ENCODE measurements at regions not wholly inside any gene's neighbourhood (a gene's known extent, or its start where the extent isn't known, plus 50 kb on each side); places are given as distances from the start of the nearest gene placed in this dataset.
"Not testable (repeated sequence)": the region's sequence is repeated elsewhere in the genome, so short reads cannot be mapped to it uniquely, and the experiment has no call there.

GRCh38 chr6:150764334-150765066 is 101.0 kb upstream of the MTHFD1L start:
- Mint-ChIP-seq H3K27me3 (peaks cover 6 to 9% of the 10 kb centered on the region in 2 donors), H3K9me3 (no peaks in the 10 kb centered on the region), H3K4me1 (ENCODE audit: low read depth in 2 of 2) (no peaks in the 10 kb centered on the region), H3K4me3 (no peak overlapping the region), H3K36me3 (no peaks in the 10 kb centered on the region), H3K27ac (no peak overlapping the region)
- no peak for ATAC-seq
- no peak for DNase-seq (ENCODE audit: low spot score)

GRCh38 chr6:150765067-150765764 is 100.3 kb upstream of the MTHFD1L start:
- H3K36me3 Mint-ChIP-seq: no peaks in the 10 kb centered on the region
- no peak overlapping the region for H3K4me3 Mint-ChIP-seq
- H3K9me3 Mint-ChIP-seq: no peaks in the 10 kb centered on the region
- no peaks in the 10 kb centered on the region for H3K4me1 Mint-ChIP-seq (ENCODE audit: low read depth in 2 of 2)
- peaks cover 6 to 9% of the 10 kb centered on the region in 2 donors for H3K27me3 Mint-ChIP-seq
- ATAC-seq (no peak), DNase-seq (ENCODE audit: low spot score) (no peak)
- no peak overlapping the region for H3K27ac Mint-ChIP-seq

GRCh38 chr6:150766201-150766997 is 99.1 kb upstream of the MTHFD1L start:
- H3K4me1 Mint-ChIP-seq (ENCODE audit: low read depth in 2 of 2): no peaks in the 10 kb centered on the region
- no peaks in the 10 kb centered on the region for H3K9me3 Mint-ChIP-seq
- DNase-seq (ENCODE audit: low spot score) (no peak), ATAC-seq (no peak)
- no peaks in the 10 kb centered on the region for H3K36me3 Mint-ChIP-seq
- H3K27ac Mint-ChIP-seq: no peak overlapping the region
- peaks cover 6 to 9% of the 10 kb centered on the region in 2 donors for H3K27me3 Mint-ChIP-seq
- no peak overlapping the region for H3K4me3 Mint-ChIP-seq

GRCh38 chr6:150767161-150767560 is 98.3 kb upstream of the MTHFD1L start:
- DNase-seq (ENCODE audit: low spot score) (no peak), ATAC-seq (no peak)
- Mint-ChIP-seq H3K27me3 (peaks cover 6% of the 10 kb centered on the region in 2 donors), H3K4me1 (ENCODE audit: low read depth in 2 of 2) (no peaks in the 10 kb centered on the region), H3K9me3 (no peaks in the 10 kb centered on the region), H3K27ac (no peak overlapping the region), H3K4me3 (no peak overlapping the region), H3K36me3 (no peaks in the 10 kb centered on the region)

GRCh38 chr6:150767571-150768018 is 97.9 kb upstream of the MTHFD1L start:
- no peaks in the 10 kb centered on the region for H3K9me3 Mint-ChIP-seq
- H3K27ac Mint-ChIP-seq: no peak overlapping the region
- no peaks in the 10 kb centered on the region for H3K36me3 Mint-ChIP-seq
- H3K4me3 Mint-ChIP-seq: no peak overlapping the region
- peaks cover 6 to 7% of the 10 kb centered on the region in 2 donors for H3K27me3 Mint-ChIP-seq
- no peak for DNase-seq (ENCODE audit: low spot score)
- no peak for ATAC-seq
- no peaks in the 10 kb centered on the region for H3K4me1 Mint-ChIP-seq (ENCODE audit: low read depth in 2 of 2)

- Mint-ChIP-seq H3K27me3 (peaks cover 0 to 5% of the 10 kb centered on the region in 2 donors), H3K4me3 (no peak overlapping the region), H3K9me3 (no peaks in the 10 kb centered on the region), H3K4me1 (ENCODE audit: low read depth in 2 of 2) (no peaks in the 10 kb centered on the region), H3K36me3 (no peaks in the 10 kb centered on the region), H3K27ac (no peak overlapping the region)
- ATAC-seq: no peak
- no peak for DNase-seq (ENCODE audit: low spot score)
Observed at GRCh38 chr6:150770637-150771036, 94.9 kb upstream of the MTHFD1L start.

GRCh38 chr6:150773969-150774368 is 91.5 kb upstream of the MTHFD1L start:
- H3K4me1 Mint-ChIP-seq (ENCODE audit: low read depth in 2 of 2): peaks cover 0 to 3% of the 10 kb centered on the region in 2 donors

GRCh38 chr6:150775415-150776203 is 89.9 kb upstream of the MTHFD1L start:
- ATAC-seq: no peak
- Mint-ChIP-seq H3K27me3 (peaks cover 0 to 6% of the 10 kb centered on the region in 2 donors), H3K4me1 (ENCODE audit: low read depth in 2 of 2) (peaks cover 0 to 3% of the 10 kb centered on the region in 2 donors), H3K4me3 (no peak overlapping the region), H3K27ac (no peak overlapping the region), H3K9me3 (no peaks in the 10 kb centered on the region), H3K36me3 (no peaks in the 10 kb centered on the region)
- DNase-seq (ENCODE audit: low spot score): no peak

More at GRCh38 chr6:150773969-150774368, 91.5 kb upstream of the MTHFD1L start:
- DNase-seq (ENCODE audit: low spot score) (no peak), ATAC-seq (no peak)
- Mint-ChIP-seq H3K36me3 (no peaks in the 10 kb centered on the region), H3K4me3 (no peak overlapping the region), H3K27ac (no peak overlapping the region), H3K9me3 (no peaks in the 10 kb centered on the region), H3K27me3 (peaks cover 0 to 6% of the 10 kb centered on the region in 2 donors)

GRCh38 chr6:150777736-150778135 is 87.8 kb upstream of the MTHFD1L start:
- Mint-ChIP-seq H3K27ac (no peak overlapping the region), H3K9me3 (no peaks in the 10 kb centered on the region), H3K4me1 (ENCODE audit: low read depth in 2 of 2) (peaks cover 0 to 3% of the 10 kb centered on the region in 2 donors), H3K36me3 (no peaks in the 10 kb centered on the region), H3K4me3 (no peak overlapping the region), H3K27me3 (peaks cover 0 to 4% of the 10 kb centered on the region in 2 donors)
- ATAC-seq (no peak), DNase-seq (ENCODE audit: low spot score) (no peak)

GRCh38 chr6:150783813-150784212 is 81.7 kb upstream of the MTHFD1L start:
- DNase-seq (ENCODE audit: low spot score): no peak
- ATAC-seq: no peak
- H3K4me3 Mint-ChIP-seq: no peak overlapping the region
- H3K36me3 Mint-ChIP-seq: no peaks in the 10 kb centered on the region
- H3K27ac Mint-ChIP-seq: no peak overlapping the region
- no peaks in the 10 kb centered on the region for H3K9me3 Mint-ChIP-seq
- peaks cover 10% of the 10 kb centered on the region in 2 donors for H3K27me3 Mint-ChIP-seq
- no peaks in the 10 kb centered on the region for H3K4me1 Mint-ChIP-seq (ENCODE audit: low read depth in 2 of 2)

GRCh38 chr6:150787429-150787828 is 78.1 kb upstream of the MTHFD1L start:
- DNase-seq (ENCODE audit: low spot score) (no peak), ATAC-seq (no peak)
- no peaks in the 10 kb centered on the region for H3K36me3 Mint-ChIP-seq
- peaks cover 10 to 12% of the 10 kb centered on the region in 2 donors for H3K27me3 Mint-ChIP-seq
- no peak overlapping the region for H3K27ac Mint-ChIP-seq
- H3K4me3 Mint-ChIP-seq: no peak overlapping the region
- no peaks in the 10 kb centered on the region for H3K4me1 Mint-ChIP-seq (ENCODE audit: low read depth in 2 of 2)
- H3K9me3 Mint-ChIP-seq: no peaks in the 10 kb centered on the region

GRCh38 chr6:150788089-150788488 is 77.4 kb upstream of the MTHFD1L start:
- no peaks in the 10 kb centered on the region for H3K36me3 Mint-ChIP-seq
- H3K27me3 Mint-ChIP-seq: peaks cover 10 to 12% of the 10 kb centered on the region in 2 donors
- no peak for DNase-seq (ENCODE audit: low spot score)
- ATAC-seq: no peak
- H3K4me1 Mint-ChIP-seq (ENCODE audit: low read depth in 2 of 2): no peaks in the 10 kb centered on the region
- H3K27ac Mint-ChIP-seq: no peak overlapping the region
- H3K4me3 Mint-ChIP-seq: no peak overlapping the region
- H3K9me3 Mint-ChIP-seq: no peaks in the 10 kb centered on the region

GRCh38 chr6:150789906-150790305 is 75.6 kb upstream of the MTHFD1L start:
- H3K9me3 Mint-ChIP-seq; H3K27ac Mint-ChIP-seq; H3K36me3 Mint-ChIP-seq; H3K4me1 Mint-ChIP-seq (ENCODE audit: low read depth in 2 of 2); ATAC-seq; H3K4me3 Mint-ChIP-seq; DNase-seq (ENCODE audit: low spot score): not testable (repeated sequence)
- peaks cover 7 to 12% of the 10 kb centered on the region in 2 donors for H3K27me3 Mint-ChIP-seq
